ENCODE measurements at regions not wholly inside any gene's neighbourhood (a gene's known extent, or its start where the extent isn't known, plus 50 kb on each side); places are given as distances from the start of the nearest gene placed in this dataset.

GRCh38 chr5:51990241-51990640 lies 607.0 kb downstream of the ISL1 start:
- POLR2A ChIA-PET (ENCODE audit: partially characterized antibody) = no interaction called here
- Histone ChIP-seq H3K27ac (ENCODE audit: low read depth, low read length) (no peak overlapping the region), H4K8ac (ENCODE audit: extremely low read depth, insufficient read depth, low read length) (no peak overlapping the region), H3K9ac (replicated peaks in 1 of 4; ENCODE audit: extremely low read depth in 1 of 4, low read depth in 3 of 4, low read length in 3 of 4) (no peak overlapping the region), H2BK120ac (replicated peaks; ENCODE audit: low read depth, low read length) (no peak overlapping the region), H2AK5ac (ENCODE audit: low read depth, low read length) (no peak overlapping the region), H4K20me1 (replicated peaks in 1 of 2; ENCODE audit: control insufficient read depth in 1 of 2, insufficient read depth in 2 of 2, low read length in 2 of 2) (no peaks in the 10 kb centered on the region), H2BK20ac (ENCODE audit: low read length) (no peak overlapping the region), H3K4me1 (replicated peaks in 1 of 4; ENCODE audit: control insufficient read depth in 3 of 4, insufficient read depth in 4 of 4, low read length in 3 of 4) (no peaks in the 10 kb centered on the region), H3K4me3 (ENCODE audit: extremely low read depth in 1 of 4, insufficient read depth in 2 of 4, low read depth in 3 of 4, low read length in 4 of 4) (no peak overlapping the region), H3K79me1 (ENCODE audit: low read depth, low read length) (no peaks in the 10 kb centered on the region), H2BK5ac (ENCODE audit: low read depth, low read length) (no peak overlapping the region), H3K27me3 (replicated peaks in 1 of 4; ENCODE audit: control insufficient read depth in 3 of 4, extremely low read depth in 1 of 4, insufficient read depth in 3 of 4, low read length in 3 of 4) (peaks cover 0 to 1% (median 0%) of the 10 kb centered on the region in 4 experiments; a peak in 1 of 7 replicates), H2BK12ac (ENCODE audit: low read depth, low read length) (no peak overlapping the region), H3K56ac (replicated peaks; ENCODE audit: insufficient read length, low read depth, low read length) (no peak overlapping the region), H3K36me3 (ENCODE audit: control insufficient read depth in 2 of 4, insufficient read depth in 4 of 4, low read length in 3 of 4) (no peaks in the 10 kb centered on the region), H3K4ac (replicated peaks; ENCODE audit: insufficient read length, low read depth, low read length) (no peak overlapping the region), H3K18ac (ENCODE audit: extremely low read depth, low read length) (no peak overlapping the region), H3K23me2 (ENCODE audit: low read depth, low read length) (no peaks in the 10 kb centered on the region), H4K91ac (replicated peaks; ENCODE audit: insufficient read length, low read length) (no peak overlapping the region), H3K14ac (ENCODE audit: insufficient read length) (no peak overlapping the region), H3K23ac (ENCODE audit: insufficient read length) (no peak overlapping the region), H2BK15ac (ENCODE audit: low read length) (no peak overlapping the region), H3K79me2 (ENCODE audit: control insufficient read depth in 1 of 2, insufficient read depth in 2 of 2, low read length in 2 of 2) (no peaks in the 10 kb centered on the region), H2AFZ (ENCODE audit: low read length) (no peak overlapping the region), H3K9me3 (ENCODE audit: insufficient read depth in 2 of 2, low read depth in 1 of 2, low read length in 1 of 2) (no peaks in the 10 kb centered on the region), H3K4me2 (ENCODE audit: insufficient read depth in 1 of 2, low read depth in 2 of 2, low read length in 2 of 2) (no peak overlapping the region), H4K5ac (ENCODE audit: insufficient read length, low read depth, low read length) (no peak overlapping the region)
- CTCF ChIA-PET (ENCODE audit: partially characterized antibody) = no interaction called here
- WGBS, 2 experiments (ENCODE audit: extremely low coverage in 1 of 2, insufficient coverage in 1 of 2, insufficient read length in 1 of 2, insufficient replicate concordance in 2 of 2, low coverage in 1 of 2, low lambda C conversion rate in 2 of 2, missing lambda C conversion rate in 1 of 2) = 97% methylated on average over 2 of the region's 2 CpGs; no CpG with 5 or more reads in 1 of the 2 experiments
- FAIRE-seq (no peak), DNase-seq (ENCODE audit: low read depth in 1 of 2, low spot score in 2 of 2) (no peak)
- TF ChIP-seq GABPA (IDR thresholded peaks at IDR 0.05; ENCODE audit: borderline replicate concordance, insufficient read depth, low read length) = no peak
